M059J (cell line): ENCODE measurements at regions not wholly inside any gene's neighbourhood (a gene's known extent, or its start where the extent isn't known, plus 50 kb on each side); places are given as distances from the start of the nearest gene placed in this dataset.
"Not testable (repeated sequence)": the region's sequence is repeated elsewhere in the genome, so short reads cannot be mapped to it uniquely, and the experiment has no call there.

Experiments used
- DNase-seq: peaks from one replicate; pipeline ENCODE4 v3.0.0-alpha.2; 2012; ENCODE audit warnings: low read depth

- DNase-seq = no peak
These were observed 526.2 kb downstream of the UQCRFS1 start for GRCh38 chr19:28686756-28687155.

- DNase-seq = no peak
These were observed 527.1 kb downstream of the UQCRFS1 start for GRCh38 chr19:28685802-28686201.

- not testable (repeated sequence) for DNase-seq
These were observed 527.9 kb downstream of the UQCRFS1 start for GRCh38 chr19:28685077-28685476.

- no peak for DNase-seq
These were observed 532.8 kb downstream of the UQCRFS1 start for GRCh38 chr19:28680111-28680510.

- DNase-seq = no peak
These were observed 542.1 kb downstream of the UQCRFS1 start for GRCh38 chr19:28670836-28671235.

GRCh38 chr19:28669804-28670203, 543.1 kb downstream of the UQCRFS1 start:
- DNase-seq = no peak

GRCh38 chr19:28667348-28667977, 545.5 kb downstream of the UQCRFS1 start:
- DNase-seq = no peak

- no peak for DNase-seq
These were observed 547.2 kb downstream of the UQCRFS1 start for GRCh38 chr19:28665748-28666147.

GRCh38 chr19:28656644-28657043, 556.3 kb downstream of the UQCRFS1 start:
- no peak for DNase-seq

GRCh38 chr19:28655054-28655453, 557.9 kb downstream of the UQCRFS1 start:
- no peak for DNase-seq

GRCh38 chr19:28652765-28653164, 560.2 kb downstream of the UQCRFS1 start:
- no peak for DNase-seq

GRCh38 chr19:28646629-28647028, 566.3 kb downstream of the UQCRFS1 start:
- no peak for DNase-seq

GRCh38 chr19:28644169-28644775, 568.7 kb downstream of the UQCRFS1 start:
- DNase-seq = no peak

- no peak for DNase-seq
These were observed 569.9 kb downstream of the UQCRFS1 start for GRCh38 chr19:28642787-28643683.

GRCh38 chr19:28641395-28641794, 571.6 kb downstream of the UQCRFS1 start:
- DNase-seq = no peak

- no peak for DNase-seq
These were observed 572.4 kb downstream of the UQCRFS1 start for GRCh38 chr19:28640506-28640905.

GRCh38 chr19:28638445-28638844, 574.5 kb downstream of the UQCRFS1 start:
- DNase-seq = no peak

- DNase-seq = no peak
These were observed 576.2 kb downstream of the UQCRFS1 start for GRCh38 chr19:28636706-28637105.

- no peak for DNase-seq
These were observed 576.8 kb downstream of the UQCRFS1 start for GRCh38 chr19:28636016-28636629.

- no peak for DNase-seq
These were observed 578.1 kb downstream of the UQCRFS1 start for GRCh38 chr19:28634837-28635236.

- DNase-seq = no peak
These were observed 579.0 kb downstream of the UQCRFS1 start for GRCh38 chr19:28634019-28634328.

- no peak for DNase-seq
These were observed 579.5 kb downstream of the UQCRFS1 start for GRCh38 chr19:28633319-28634018.
